PC-3 (cell line): ENCODE measurements at regions not wholly inside any gene's neighbourhood (a gene's known extent, or its start where the extent isn't known, plus 50 kb on each side); places are given as distances from the start of the nearest gene placed in this dataset.

ENCODE experiments used
- CTCF ChIP-seq: fragments of 300-600 bp; sonication (generic); conservative IDR thresholded peaks from 2 replicates; pipeline ENCODE4 v1.5.1; 2017; ENCODE audit warnings: antibody characterized with exemption, low read depth, mild to moderate bottlenecking, low read length
- EZH2 ChIP-seq: fragments of 300-600 bp; sonication (generic); IDR thresholded peaks from one replicate; pipeline ENCODE4 v1.6.1; 2017; ENCODE audit warnings: antibody characterized with exemption, mild to moderate bottlenecking, low read length; ENCODE audit not compliant: unreplicated experiment

- TF ChIP-seq CTCF (no peak), EZH2 (no peak)
These were observed 66.1 kb downstream of the AGTR2 start for GRCh38 chrX:116236666-116237065.
